WTC11 (cell line): ENCODE measurements at regions not wholly inside any gene's neighbourhood (a gene's known extent, or its start where the extent isn't known, plus 50 kb on each side); places are given as distances from the start of the nearest gene placed in this dataset.
A peak's percentile ranks its signal among the peaks of the same experiment; 100 is the strongest.

Experiments used
- ATAC-seq: fragments of 200-7000 bp; cut with Tn5 transposase; 2 replicates; pipeline ENCODE4 v1.10.0; 2021; ENCODE audit warnings: mild to moderate bottlenecking, moderate library complexity
- CTCF ChIA-PET: fragments of 300-600 bp; sonication (Branson Sonifier 250); formaldehyde crosslinking; loops from one replicate; lab custom pipeline; 2021; ENCODE audit warnings: antibody characterized with exemption; lab: Charles Lee
- POLR2A ChIA-PET: fragments of 350-600 bp; sonication (Branson Sonifier 250); formaldehyde crosslinking; loops from one replicate; lab custom pipeline; 2021; ENCODE audit warnings: antibody characterized with exemption; lab: Charles Lee
- DNase-seq: peaks from one replicate; pipeline ENCODE4 v3.0.0; 2021; ENCODE audit warnings: low spot score
- H3K27ac Mint-ChIP-seq: 2 replicates; pipeline ENCODE4 v1.8.0; 2021; ENCODE audit warnings: mixed read lengths
- H3K27me3 Mint-ChIP-seq: 2 replicates; pipeline ENCODE4 v1.8.0; 2021; ENCODE audit warnings: low read depth, mild to moderate bottlenecking, moderate library complexity, mixed read lengths
- H3K36me3 Mint-ChIP-seq: 2 replicates; pipeline ENCODE4 v1.8.0; 2021; ENCODE audit warnings: mixed read lengths
- H3K4me1 Mint-ChIP-seq: 2 replicates; pipeline ENCODE4 v1.8.0; 2022; ENCODE audit warnings: mixed read lengths
- H3K4me3 Mint-ChIP-seq: 2 replicates; pipeline ENCODE4 v1.8.0; 2021; ENCODE audit warnings: mild to moderate bottlenecking, moderate library complexity, mixed read lengths
- H3K9me3 Mint-ChIP-seq: 2 replicates; pipeline ENCODE4 v1.8.0; 2021; ENCODE audit warnings: mixed read lengths
- JAZF1 ChIP-seq: fragments of 250-450 bp; sonication (Bioruptor Pico); IDR thresholded peaks from 2 replicates; pipeline ENCODE4 v1.9.0; 2021; ENCODE audit warnings: moderate library complexity, mild to moderate bottlenecking, inconsistent platforms
- NFATC4 ChIP-seq: fragments of 250-450 bp; sonication (Bioruptor Pico); IDR thresholded peaks from 2 replicates; pipeline ENCODE4 v1.9.0; 2021; ENCODE audit warnings: mild to moderate bottlenecking
- NR3C1 ChIP-seq: sonication (generic); formaldehyde crosslinking; conservative IDR thresholded peaks from 2 replicates; pipeline ENCODE4 v1.8.1; 2023; ENCODE audit warnings: low read depth, mild to moderate bottlenecking, missing genetic modification reagents
- SMAD4 ChIP-seq: sonication (generic); formaldehyde crosslinking; IDR thresholded peaks from 2 replicates; pipeline ENCODE4 v1.8.0; 2022; ENCODE audit warnings: mild to moderate bottlenecking, missing genetic modification reagents
- TP53 ChIP-seq: sonication (generic); formaldehyde crosslinking; IDR thresholded peaks from 2 replicates; pipeline ENCODE4 v1.8.1; 2023; ENCODE audit warnings: mild to moderate bottlenecking, missing genetic modification reagents
- ZNF263 ChIP-seq: sonication (generic); formaldehyde crosslinking; IDR thresholded peaks from 2 replicates; pipeline ENCODE4 v1.8.1; 2022; ENCODE audit warnings: low read depth, mild to moderate bottlenecking, moderate library complexity, missing genetic modification reagents
- ZNF317 ChIP-seq: sonication (generic); formaldehyde crosslinking; IDR thresholded peaks from 2 replicates; pipeline ENCODE4 v1.8.1; 2023; ENCODE audit warnings: low read depth, mild to moderate bottlenecking, moderate library complexity, missing genetic modification reagents, borderline replicate concordance
- ZNF423 ChIP-seq: fragments of 250-450 bp; sonication (Bioruptor Pico); IDR thresholded peaks from 2 replicates; pipeline ENCODE4 v2.1.2; 2022; ENCODE audit warnings: mild to moderate bottlenecking, moderate library complexity
- TF ChIP-seq, protein P1 (sequence below): fragments of 250-450 bp; sonication (Bioruptor Pico); IDR thresholded peaks from 2 replicates; pipeline ENCODE4 v1.8.0; 2021; ENCODE audit warnings: mild to moderate bottlenecking
- TF ChIP-seq, protein P2 (sequence below): fragments of 200-600 bp; IDR thresholded peaks from 2 replicates; pipeline ENCODE4 v1.8.0; 2022; ENCODE audit warnings: antibody characterized with exemption
- TF ChIP-seq, protein P3 (sequence below): sonication (generic); formaldehyde crosslinking; IDR thresholded peaks from 2 replicates; pipeline ENCODE4 v1.8.1; 2023; ENCODE audit warnings: mild to moderate bottlenecking, missing genetic modification reagents, moderate library complexity
- TF ChIP-seq, protein P4 (sequence below): sonication (generic); formaldehyde crosslinking; IDR thresholded peaks from 2 replicates; pipeline ENCODE4 v1.8.0; 2022; ENCODE audit warnings: mild to moderate bottlenecking, missing genetic modification reagents
- TF ChIP-seq, protein P5 (sequence below): sonication (generic); formaldehyde crosslinking; IDR thresholded peaks from 2 replicates; pipeline ENCODE4 v1.8.1; 2023; ENCODE audit warnings: mild to moderate bottlenecking, missing genetic modification reagents
- TF ChIP-seq, protein P6 (sequence below): sonication (generic); formaldehyde crosslinking; IDR thresholded peaks from 2 replicates; pipeline ENCODE4 v1.8.1; 2022; ENCODE audit warnings: mild to moderate bottlenecking, moderate library complexity, missing genetic modification reagents
- TF ChIP-seq, protein P7 (sequence below): sonication (generic); formaldehyde crosslinking; IDR thresholded peaks from 2 replicates; pipeline ENCODE4 v1.8.1; 2022; ENCODE audit warnings: low read depth, mild to moderate bottlenecking, moderate library complexity, missing genetic modification reagents, borderline replicate concordance
- TF ChIP-seq, protein P8 (sequence below): sonication (generic); formaldehyde crosslinking; IDR thresholded peaks from 2 replicates; pipeline ENCODE4 v1.8.1; 2023; ENCODE audit warnings: mild to moderate bottlenecking, moderate library complexity, missing genetic modification reagents

DNA sequence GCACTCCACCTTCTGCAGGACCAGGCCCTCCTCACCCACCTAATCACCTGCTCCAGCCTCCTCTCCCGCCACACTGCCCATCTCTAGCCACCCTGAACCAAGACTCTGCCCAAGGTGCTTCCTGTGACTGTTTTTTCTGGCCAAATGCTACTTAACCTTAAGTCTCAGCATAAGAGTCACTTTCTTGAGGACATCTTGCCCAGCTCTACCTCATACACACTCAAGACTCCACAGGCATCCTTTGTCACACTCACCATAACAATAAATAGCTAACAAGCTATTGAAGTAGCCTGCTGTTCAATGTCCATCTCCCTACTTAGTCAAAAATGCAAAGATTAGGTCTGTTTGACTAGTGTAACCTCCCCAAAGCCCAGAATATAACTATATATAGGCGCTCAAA, 455.4 kb upstream of the NFE2L3 start:
- Mint-ChIP-seq H3K36me3 (peaks cover 5% of the 10 kb centered on the region), H3K27ac (no peak overlapping the region), H3K4me3 (peak overlapping the region; percentile 16; the same call in 1 of the 2 replicates), H3K27me3 (peaks cover 5% of the 10 kb centered on the region; the same call in 1 of the 2 replicates), H3K4me1 (peaks cover 33% of the 10 kb centered on the region), H3K9me3 (peaks cover 12% of the 10 kb centered on the region)
- peak; percentile 69 for ATAC-seq
- ChIA-PET POLR2A (no interaction called here), CTCF (interaction anchor here (1.0 kb wide), 1 partner anchor 155 kb away, joined by 3 read pairs; no protein-coding TSS in a partner anchor)
- no peak for DNase-seq
- no peak for TF ChIP-seq ZNF263
- TF ChIP-seq, protein P1, sequence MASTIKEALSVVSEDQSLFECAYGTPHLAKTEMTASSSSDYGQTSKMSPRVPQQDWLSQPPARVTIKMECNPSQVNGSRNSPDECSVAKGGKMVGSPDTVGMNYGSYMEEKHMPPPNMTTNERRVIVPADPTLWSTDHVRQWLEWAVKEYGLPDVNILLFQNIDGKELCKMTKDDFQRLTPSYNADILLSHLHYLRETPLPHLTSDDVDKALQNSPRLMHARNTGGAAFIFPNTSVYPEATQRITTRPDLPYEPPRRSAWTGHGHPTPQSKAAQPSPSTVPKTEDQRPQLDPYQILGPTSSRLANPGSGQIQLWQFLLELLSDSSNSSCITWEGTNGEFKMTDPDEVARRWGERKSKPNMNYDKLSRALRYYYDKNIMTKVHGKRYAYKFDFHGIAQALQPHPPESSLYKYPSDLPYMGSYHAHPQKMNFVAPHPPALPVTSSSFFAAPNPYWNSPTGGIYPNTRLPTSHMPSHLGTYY (CRISPR knock-in tag), result no peak
- TF ChIP-seq, protein P2, sequence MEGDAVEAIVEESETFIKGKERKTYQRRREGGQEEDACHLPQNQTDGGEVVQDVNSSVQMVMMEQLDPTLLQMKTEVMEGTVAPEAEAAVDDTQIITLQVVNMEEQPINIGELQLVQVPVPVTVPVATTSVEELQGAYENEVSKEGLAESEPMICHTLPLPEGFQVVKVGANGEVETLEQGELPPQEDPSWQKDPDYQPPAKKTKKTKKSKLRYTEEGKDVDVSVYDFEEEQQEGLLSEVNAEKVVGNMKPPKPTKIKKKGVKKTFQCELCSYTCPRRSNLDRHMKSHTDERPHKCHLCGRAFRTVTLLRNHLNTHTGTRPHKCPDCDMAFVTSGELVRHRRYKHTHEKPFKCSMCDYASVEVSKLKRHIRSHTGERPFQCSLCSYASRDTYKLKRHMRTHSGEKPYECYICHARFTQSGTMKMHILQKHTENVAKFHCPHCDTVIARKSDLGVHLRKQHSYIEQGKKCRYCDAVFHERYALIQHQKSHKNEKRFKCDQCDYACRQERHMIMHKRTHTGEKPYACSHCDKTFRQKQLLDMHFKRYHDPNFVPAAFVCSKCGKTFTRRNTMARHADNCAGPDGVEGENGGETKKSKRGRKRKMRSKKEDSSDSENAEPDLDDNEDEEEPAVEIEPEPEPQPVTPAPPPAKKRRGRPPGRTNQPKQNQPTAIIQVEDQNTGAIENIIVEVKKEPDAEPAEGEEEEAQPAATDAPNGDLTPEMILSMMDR, result no peak
- TF ChIP-seq, protein P3, sequence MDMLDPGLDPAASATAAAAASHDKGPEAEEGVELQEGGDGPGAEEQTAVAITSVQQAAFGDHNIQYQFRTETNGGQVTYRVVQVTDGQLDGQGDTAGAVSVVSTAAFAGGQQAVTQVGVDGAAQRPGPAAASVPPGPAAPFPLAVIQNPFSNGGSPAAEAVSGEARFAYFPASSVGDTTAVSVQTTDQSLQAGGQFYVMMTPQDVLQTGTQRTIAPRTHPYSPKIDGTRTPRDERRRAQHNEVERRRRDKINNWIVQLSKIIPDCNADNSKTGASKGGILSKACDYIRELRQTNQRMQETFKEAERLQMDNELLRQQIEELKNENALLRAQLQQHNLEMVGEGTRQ (CRISPR knock-in tag), result no peak
- no peak for TF ChIP-seq ZNF423 (CRISPR knock-in tag)

DNA sequence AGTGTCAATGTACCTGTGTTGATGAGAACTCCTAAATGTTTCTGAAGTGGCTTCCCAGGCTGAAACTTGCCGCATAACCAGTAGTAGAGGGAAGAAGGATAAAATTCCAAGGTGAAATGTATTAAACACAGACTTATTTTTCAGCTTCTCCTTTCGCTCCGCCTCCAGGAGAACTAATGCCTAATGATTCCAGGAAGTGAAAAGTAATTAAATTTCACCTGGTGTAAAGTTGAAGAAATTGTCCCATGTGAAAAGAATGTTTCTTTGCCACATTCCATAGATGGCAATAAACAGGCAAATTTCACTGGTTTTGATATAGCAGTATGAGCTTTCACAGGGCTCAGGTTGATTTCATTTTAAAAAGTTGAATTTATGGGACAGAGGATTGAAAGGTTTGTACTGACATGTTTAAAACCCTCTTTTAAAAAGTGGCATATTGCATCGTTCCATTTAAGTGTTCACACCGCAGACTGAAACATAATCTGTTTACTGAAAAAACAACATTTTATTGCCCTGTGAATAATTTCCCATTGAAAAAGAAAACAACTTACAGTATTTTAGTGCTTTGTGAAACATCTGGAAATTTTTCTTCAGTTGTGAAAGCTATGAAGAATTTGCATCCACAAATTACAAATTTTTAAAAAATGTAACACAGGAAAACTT, 453.4 kb upstream of the NFE2L3 start:
- Mint-ChIP-seq H3K4me3 (no peak overlapping the region), H3K36me3 (peaks cover 10% of the 10 kb centered on the region), H3K9me3 (peaks cover 25% of the 10 kb centered on the region), H3K4me1 (peaks cover 33% of the 10 kb centered on the region), H3K27me3 (peaks cover 5% of the 10 kb centered on the region; the same call in 1 of the 2 replicates), H3K27ac (no peak overlapping the region)
- ChIA-PET POLR2A (no interaction called here), CTCF (no interaction called here)
- TF ChIP-seq SMAD4 (no peak), NR3C1 (no peak), ZNF317 (CRISPR knock-in tag) (no peak), JAZF1 (CRISPR knock-in tag) (no peak), ZNF263 (no peak), TP53 (CRISPR knock-in tag) (no peak), NFATC4 (CRISPR knock-in tag) (no peak)
- TF ChIP-seq, protein P4, sequence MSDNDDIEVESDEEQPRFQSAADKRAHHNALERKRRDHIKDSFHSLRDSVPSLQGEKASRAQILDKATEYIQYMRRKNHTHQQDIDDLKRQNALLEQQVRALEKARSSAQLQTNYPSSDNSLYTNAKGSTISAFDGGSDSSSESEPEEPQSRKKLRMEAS (CRISPR knock-in tag), result no peak
- TF ChIP-seq, protein P5, sequence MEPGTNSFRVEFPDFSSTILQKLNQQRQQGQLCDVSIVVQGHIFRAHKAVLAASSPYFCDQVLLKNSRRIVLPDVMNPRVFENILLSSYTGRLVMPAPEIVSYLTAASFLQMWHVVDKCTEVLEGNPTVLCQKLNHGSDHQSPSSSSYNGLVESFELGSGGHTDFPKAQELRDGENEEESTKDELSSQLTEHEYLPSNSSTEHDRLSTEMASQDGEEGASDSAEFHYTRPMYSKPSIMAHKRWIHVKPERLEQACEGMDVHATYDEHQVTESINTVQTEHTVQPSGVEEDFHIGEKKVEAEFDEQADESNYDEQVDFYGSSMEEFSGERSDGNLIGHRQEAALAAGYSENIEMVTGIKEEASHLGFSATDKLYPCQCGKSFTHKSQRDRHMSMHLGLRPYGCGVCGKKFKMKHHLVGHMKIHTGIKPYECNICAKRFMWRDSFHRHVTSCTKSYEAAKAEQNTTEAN (CRISPR knock-in tag), result no peak
- TF ChIP-seq, protein P6, sequence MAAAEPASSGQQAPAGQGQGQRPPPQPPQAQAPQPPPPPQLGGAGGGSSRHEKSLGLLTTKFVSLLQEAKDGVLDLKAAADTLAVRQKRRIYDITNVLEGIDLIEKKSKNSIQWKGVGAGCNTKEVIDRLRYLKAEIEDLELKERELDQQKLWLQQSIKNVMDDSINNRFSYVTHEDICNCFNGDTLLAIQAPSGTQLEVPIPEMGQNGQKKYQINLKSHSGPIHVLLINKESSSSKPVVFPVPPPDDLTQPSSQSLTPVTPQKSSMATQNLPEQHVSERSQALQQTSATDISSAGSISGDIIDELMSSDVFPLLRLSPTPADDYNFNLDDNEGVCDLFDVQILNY (CRISPR knock-in tag), result no peak
- TF ChIP-seq, protein P7, sequence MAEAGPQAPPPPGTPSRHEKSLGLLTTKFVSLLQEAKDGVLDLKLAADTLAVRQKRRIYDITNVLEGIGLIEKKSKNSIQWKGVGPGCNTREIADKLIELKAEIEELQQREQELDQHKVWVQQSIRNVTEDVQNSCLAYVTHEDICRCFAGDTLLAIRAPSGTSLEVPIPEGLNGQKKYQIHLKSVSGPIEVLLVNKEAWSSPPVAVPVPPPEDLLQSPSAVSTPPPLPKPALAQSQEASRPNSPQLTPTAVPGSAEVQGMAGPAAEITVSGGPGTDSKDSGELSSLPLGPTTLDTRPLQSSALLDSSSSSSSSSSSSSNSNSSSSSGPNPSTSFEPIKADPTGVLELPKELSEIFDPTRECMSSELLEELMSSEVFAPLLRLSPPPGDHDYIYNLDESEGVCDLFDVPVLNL (CRISPR knock-in tag), result no peak
- TF ChIP-seq, protein P8, sequence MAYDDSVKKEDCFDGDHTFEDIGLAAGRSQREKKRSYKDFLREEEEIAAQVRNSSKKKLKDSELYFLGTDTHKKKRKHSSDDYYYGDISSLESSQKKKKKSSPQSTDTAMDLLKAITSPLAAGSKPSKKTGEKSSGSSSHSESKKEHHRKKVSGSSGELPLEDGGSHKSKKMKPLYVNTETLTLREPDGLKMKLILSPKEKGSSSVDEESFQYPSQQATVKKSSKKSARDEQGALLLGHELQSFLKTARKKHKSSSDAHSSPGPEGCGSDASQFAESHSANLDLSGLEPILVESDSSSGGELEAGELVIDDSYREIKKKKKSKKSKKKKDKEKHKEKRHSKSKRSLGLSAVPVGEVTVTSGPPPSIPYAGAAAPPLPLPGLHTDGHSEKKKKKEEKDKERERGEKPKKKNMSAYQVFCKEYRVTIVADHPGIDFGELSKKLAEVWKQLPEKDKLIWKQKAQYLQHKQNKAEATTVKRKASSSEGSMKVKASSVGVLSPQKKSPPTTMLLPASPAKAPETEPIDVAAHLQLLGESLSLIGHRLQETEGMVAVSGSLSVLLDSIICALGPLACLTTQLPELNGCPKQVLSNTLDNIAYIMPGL (CRISPR knock-in tag), result no peak
- DNase-seq (no peak), ATAC-seq (no peak)
